ENCODE measurements at regions not wholly inside any gene's neighbourhood (a gene's known extent, or its start where the extent isn't known, plus 50 kb on each side); places are given as distances from the start of the nearest gene placed in this dataset.
"Not testable (repeated sequence)": the region's sequence is repeated elsewhere in the genome, so short reads cannot be mapped to it uniquely, and the experiment has no call there.

- ATAC-seq: no peak
Measured at GRCh38 chr1:96090134-96090533, 631.5 kb upstream of the PTBP2 start.

GRCh38 chr1:96095849-96096612, 625.6 kb upstream of the PTBP2 start:
- ATAC-seq: no peak

DNA sequence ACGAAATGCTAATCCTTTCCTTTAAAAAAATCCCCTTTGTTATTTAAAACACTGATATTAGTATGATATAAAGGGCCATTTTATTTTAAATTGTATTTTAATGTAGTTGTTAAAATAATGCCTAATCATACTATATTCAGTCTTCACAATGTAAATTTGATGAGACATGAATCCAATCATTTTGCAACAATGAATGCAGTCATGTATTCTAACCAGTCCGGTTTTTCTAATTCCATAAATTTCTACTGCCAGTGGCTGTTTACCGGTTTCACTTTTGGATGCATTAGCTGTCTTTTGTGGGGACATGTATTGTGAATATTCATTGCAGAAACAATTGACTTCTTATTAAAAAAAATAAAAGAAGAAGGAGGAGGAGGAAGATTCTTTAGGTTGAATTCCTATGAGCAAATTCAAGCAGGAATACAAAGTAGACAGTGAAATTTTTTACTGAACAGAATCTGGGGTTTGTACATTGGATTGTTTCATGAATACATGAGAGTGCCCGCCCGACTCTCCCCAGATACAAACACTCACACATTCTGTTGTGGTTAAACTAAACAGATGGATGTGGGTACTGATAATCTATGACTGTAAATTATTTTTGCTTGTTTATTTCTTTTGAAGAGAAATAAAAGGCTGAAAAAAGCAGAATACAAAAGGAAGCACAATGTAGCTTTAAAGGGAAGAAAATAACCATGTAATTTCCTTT, 624.8 kb upstream of the PTBP2 start:
- ATAC-seq: no peak

- no peak for ATAC-seq
Measured at GRCh38 chr1:96104506-96104905, 617.1 kb upstream of the PTBP2 start.

GRCh38 chr1:96104906-96105305, 616.7 kb upstream of the PTBP2 start:
- no peak for ATAC-seq

GRCh38 chr1:96116731-96117130, 604.9 kb upstream of the PTBP2 start:
- no peak for ATAC-seq

- ATAC-seq: no peak
Measured at GRCh38 chr1:96130432-96130831, 591.2 kb upstream of the PTBP2 start.

GRCh38 chr1:96144636-96145035, 576.9 kb upstream of the PTBP2 start:
- no peak for ATAC-seq

GRCh38 chr1:96145492-96145891, 576.1 kb upstream of the PTBP2 start:
- ATAC-seq: no peak

GRCh38 chr1:96152957-96153356, 568.6 kb upstream of the PTBP2 start:
- not testable (repeated sequence) for ATAC-seq

GRCh38 chr1:96157101-96157500, 564.5 kb upstream of the PTBP2 start:
- no peak for ATAC-seq

GRCh38 chr1:96159379-96159778, 562.2 kb upstream of the PTBP2 start:
- ATAC-seq: no peak

DNA sequence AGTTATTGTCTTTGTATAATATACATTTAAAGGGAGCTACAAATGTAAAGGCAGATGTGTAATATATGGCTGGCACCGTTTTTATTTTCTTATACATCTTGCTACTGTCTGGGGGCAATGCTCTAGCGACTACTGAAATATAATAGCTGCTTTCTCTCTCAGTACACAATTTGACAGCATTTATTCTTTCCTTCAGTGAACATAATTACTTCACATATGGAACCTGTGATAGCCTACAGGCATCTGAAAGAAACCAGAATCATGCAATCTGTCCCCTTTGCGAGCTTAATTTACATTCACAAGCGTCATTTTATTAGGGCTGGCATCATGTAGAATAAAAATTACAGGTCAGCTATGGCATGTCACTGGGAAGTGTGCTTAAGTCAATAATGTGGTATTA, 557.5 kb upstream of the PTBP2 start:
- ATAC-seq: no peak

DNA sequence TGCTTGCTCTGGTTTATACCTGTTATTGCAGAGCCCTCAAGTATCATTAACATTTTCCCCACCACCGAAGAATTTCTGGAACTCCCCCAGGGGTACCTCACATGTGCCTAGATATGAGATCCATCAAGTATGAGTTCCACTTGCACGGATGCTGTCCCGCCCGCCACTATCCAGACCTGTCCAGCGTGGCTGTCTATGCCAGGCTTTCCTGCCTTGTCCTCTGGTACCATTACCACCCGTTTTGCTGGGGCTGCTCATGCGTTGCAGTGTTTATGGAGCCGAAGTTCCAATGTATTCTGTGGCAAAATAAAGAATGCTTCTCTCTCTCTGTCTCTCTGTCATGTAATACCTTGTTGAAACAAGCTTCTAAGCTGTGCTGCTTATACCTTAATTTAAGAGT, 543.5 kb upstream of the PTBP2 start:
- no peak for ATAC-seq

DNA sequence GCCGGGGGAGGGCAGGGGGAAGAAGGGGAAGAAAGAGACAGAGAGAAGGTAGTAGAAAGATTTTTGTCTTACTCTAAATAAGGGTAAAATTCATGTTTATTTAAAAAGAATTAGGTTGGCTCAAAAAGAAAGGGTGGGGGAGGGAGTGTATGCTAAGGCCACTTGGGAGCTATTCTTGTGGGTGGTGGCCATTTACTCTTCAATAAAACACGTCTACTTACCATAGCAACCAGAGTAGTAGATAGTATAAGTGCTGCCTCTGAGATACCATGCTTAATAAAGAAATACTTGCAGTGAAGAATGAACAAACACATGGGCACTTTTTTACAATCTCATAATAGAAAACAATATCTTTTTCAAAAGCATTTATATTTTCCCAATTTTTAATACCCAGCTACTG, 538.1 kb upstream of the PTBP2 start:
- no peak for ATAC-seq

DNA sequence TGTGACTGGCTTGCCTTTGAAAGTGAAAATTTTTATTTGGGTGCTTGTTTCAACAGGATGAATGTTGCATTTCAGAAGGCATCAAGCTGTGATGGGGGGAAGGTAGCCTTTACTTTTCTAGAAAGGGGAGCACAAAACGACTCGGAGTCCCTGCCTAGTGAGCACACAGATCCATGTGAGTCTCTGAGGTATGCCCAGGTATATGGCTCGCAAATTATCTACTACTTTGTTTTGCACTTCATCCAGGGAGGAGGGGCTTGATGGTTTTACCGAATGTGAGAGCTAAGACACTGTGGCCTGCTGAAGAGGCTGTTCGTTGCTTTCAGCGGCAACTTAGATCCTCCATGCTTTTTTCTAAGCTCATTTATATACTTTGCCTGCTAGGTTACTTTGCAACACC, 537.7 kb upstream of the PTBP2 start:
- ATAC-seq: no peak

DNA sequence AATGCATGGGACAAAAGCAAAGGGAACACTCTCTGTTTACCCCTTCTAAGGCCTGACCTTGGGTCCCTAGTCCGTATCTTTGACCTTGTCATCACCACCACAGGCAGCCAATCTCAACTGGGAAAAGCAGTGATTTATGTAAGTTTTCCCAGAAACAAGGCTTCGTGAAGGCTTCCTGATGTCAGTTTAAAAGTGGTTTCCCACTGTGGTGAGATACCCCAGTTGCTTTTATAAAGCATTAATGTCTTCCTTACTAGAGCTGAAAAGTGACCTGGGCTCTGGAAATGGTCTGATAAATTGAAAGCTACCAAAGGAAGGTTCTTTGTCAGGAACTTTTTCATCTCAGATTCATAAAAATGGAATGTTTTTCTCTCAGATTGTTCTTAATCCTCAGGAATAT, 536.4 kb upstream of the PTBP2 start:
- no peak for ATAC-seq

DNA sequence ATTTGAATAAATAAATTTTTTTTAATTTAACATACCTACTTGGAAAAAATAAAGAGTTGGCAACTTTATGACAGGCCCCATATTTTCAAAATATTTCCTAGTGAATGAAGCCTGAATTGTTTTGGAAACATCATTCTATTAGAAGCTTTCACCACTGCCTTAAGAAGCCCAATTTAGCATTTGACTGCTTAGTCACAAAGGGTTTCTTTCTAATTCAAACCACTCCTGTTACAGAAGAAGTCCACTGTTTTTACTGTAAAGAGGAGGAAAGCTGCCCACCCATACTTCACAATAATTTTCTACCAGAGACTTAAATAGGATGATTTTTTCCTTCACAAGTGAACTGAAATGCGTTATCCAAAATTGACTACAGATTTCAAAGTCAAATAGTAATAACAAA, 534.6 kb upstream of the PTBP2 start:
- no peak for ATAC-seq

GRCh38 chr1:96191165-96191564, 530.4 kb upstream of the PTBP2 start:
- ATAC-seq: no peak

GRCh38 chr1:96206451-96206850, 515.1 kb upstream of the PTBP2 start:
- ATAC-seq: no peak

DNA sequence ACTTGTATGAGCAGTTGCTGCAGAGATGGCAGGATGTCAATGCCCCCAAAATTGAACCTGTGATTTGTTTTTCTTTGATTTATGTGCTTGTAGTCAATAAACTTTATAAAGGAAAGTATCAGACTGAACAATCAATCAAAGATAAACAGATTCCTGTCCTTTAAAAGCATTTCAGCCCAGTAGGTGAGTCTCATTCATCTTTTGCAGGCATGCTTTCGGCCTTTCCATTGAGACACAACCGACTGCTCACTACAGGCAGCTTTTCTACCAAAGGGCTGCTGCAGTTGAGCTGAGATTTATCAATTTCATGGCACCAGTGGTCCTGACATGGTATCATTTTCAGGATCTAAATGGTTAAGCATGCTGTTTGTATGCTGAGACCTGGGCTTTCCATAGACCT, 513.6 kb upstream of the PTBP2 start:
- no peak for ATAC-seq

DNA sequence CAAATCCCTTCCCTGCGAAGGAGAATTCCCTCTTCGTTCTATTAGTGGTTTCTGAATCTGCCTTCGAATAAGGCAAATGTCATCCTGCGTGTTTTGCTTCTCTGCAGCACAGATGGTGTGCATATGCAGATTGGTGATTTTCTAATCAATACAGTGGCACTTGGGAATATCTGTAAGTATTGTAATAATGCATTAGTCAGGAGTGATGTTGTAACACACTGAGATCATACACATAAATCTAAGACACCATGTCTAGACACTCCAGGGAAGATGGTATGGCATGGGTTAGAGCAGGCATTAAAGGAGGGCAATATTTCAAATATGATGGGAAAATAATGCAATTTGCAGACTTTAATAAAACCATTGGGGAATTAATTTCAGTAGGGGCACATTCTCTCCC, 513.2 kb upstream of the PTBP2 start:
- ATAC-seq: no peak

DNA sequence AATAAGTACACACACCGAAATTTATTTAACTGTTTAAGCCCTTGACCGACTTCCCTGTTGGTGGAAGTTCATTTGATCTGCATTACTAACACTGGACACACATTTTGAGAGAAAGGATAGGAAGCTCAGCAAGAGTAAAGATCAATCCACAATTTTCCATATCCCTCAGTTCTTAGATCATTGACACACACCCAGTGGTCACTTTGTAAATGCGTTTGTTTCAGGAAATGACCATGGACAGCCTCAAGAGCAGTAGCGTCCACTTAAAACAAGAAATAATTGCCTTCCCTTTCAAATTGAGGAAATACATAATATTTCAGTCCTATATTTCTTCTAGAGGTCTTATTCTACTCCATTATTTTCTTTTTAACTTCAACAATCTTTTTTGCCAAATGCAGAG, 511.5 kb upstream of the PTBP2 start:
- no peak for ATAC-seq

DNA sequence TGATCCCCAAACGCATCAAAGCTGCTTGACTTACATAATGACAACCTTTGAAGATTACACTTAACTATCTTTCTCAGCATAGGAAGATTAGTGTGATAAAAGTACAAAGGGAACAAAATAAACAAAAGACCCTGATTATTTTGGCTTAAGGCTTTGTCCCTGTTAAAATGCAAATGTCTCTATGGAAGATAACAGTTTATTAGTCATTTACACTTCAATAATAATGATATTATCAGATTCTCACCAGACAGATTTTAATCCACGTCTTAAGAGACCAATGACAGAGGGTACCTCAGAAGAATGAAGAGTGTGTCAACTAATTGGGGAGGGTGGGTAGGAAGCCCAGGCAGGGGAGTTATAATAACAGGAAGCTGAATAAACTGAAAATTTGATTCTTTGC, 510.4 kb upstream of the PTBP2 start:
- ATAC-seq: no peak

DNA sequence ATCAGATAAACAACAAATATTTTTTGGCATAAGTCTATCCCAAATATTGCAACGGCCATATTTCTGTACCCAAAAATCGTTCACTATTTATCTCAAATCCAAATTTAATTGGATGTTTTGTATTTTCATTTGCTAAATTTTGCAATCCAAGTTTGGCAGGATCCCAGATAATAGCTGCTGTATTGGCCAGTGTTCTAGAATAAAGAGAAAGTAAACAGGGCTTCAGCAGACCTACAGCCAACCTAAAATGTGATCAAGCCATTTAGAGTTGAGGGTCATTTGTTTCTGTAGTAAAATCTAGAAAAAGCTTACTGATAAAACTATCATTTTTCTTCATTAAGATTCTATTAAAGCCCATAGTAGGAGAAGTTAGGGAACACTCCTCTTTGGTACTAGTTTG, 506.6 kb upstream of the PTBP2 start:
- no peak for ATAC-seq
